Tongue (tissue), 1 donor: ENCODE measurements at regions not wholly inside any gene's neighbourhood (a gene's known extent, or its start where the extent isn't known, plus 50 kb on each side); places are given as distances from the start of the nearest gene placed in this dataset.
"Not testable (repeated sequence)": the region's sequence is repeated elsewhere in the genome, so short reads cannot be mapped to it uniquely, and the experiment has no call there.

ENCODE experiments used
- DNase-seq: peaks from one replicate; pipeline ENCODE4 v3.0.0-alpha.2; 2015

DNA sequence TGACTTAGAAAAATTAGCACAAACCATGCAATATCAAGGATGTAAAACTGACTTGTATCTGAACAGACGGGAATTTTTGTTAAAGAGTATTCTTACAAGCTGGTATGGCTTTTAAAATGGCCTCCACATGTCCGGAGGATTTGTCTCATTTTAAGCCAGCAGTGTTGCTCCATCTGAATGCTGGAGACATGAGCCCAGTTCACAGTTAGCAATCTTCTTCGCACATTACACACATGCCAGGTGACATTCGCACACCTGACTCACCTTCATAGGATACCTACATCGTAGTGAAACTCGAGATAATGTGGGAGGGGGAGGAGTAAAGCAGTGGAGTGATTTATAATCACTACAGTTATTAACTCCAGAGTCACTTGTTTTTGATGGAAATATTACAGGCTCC lies 231.8 kb upstream of the RBBP8 start:
- no peak for DNase-seq

- DNase-seq: no peak
Observed at GRCh38 chr18:22701795-22702194, 231.3 kb upstream of the RBBP8 start.

DNA sequence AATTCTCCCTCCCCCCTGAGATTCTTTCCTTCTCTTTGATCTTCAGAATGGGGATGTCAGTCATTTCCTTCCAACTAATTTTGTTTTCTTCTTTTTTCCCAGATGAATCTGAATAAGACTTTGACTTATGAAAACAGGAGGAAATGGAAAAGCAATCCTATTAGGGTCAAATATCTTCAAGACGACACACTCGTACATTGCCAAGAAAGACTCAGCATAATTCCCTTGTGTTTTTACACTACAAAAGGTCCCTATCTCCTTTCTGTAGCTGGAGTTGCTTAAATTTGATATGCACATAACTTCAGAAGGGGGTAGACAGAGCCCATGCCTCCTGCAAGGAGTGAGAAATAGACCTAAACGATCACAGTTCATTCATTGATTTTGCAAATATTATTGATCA lies 230.3 kb upstream of the RBBP8 start:
- no peak for DNase-seq

DNA sequence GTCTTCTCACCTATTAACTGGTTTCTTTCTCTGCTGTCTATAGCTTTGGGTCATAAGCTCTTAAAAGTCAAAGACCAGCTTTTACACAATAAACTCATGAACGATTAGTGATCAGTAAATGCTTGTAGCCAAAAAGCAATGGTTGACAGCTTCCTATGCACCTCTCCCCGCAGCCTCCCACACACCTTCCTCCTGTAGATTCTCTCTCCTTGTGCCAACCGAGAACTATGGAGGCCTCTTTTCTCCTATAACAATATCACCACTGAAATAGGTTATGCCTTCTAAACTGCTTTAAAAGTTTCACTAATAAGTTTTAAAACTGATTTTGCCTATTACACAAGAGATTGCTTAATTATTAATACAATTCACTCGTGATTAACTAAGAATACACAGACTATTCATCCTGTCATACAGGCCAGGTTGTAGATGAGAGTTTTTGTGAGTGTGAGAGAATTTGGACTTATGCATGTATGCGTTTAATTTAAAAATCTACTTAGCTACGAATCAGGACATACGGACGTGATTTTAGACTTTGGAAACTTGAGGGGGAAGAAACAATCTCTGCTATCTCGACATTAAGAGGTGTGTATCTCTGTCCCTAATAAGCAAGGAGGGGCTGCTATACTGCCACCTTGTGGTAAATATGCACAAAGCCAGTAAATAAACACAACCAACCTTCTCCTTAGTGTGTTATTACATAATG lies 229.1 kb upstream of the RBBP8 start:
- DNase-seq: peak; percentile 68

- DNase-seq: no peak
Observed at GRCh38 chr18:22704586-22704918, 228.6 kb upstream of the RBBP8 start.

DNA sequence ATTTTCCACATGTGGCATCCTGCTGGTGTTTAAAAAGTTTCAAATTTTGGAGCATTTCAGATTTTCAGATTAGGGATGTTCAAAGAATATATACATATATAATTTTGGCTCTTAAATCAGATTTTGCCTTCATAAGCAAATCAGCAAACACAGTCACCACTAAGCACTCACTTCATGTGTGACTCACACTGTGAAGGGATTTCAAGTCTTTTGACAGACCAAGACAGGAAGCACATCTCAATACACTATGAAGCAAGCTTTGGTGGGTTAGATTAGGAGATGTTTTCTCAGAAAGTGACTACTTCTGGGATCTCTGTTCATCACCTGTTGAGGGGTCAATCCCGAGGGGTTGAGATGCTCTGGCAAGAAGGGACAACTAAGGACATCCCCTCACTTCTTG lies 227.8 kb upstream of the RBBP8 start:
- no peak for DNase-seq

DNA sequence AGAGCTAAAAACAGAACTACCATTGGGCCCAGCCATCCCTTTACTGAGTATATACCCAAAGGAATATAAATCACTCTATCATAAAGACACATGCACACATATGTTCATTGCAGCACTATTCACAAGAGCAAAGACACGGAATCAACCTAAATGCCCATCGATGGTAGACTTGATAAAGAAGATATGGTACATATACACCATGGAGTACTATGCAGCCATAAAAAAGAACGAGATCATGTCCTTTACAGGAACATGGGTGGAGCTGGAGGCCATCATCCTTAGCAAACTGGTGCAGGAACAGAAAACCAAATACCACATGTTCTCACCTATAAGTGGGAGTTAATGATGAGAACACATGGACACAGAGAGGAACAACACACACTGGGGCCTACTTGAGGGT lies 227.1 kb upstream of the RBBP8 start:
- not testable (repeated sequence) for DNase-seq

DNA sequence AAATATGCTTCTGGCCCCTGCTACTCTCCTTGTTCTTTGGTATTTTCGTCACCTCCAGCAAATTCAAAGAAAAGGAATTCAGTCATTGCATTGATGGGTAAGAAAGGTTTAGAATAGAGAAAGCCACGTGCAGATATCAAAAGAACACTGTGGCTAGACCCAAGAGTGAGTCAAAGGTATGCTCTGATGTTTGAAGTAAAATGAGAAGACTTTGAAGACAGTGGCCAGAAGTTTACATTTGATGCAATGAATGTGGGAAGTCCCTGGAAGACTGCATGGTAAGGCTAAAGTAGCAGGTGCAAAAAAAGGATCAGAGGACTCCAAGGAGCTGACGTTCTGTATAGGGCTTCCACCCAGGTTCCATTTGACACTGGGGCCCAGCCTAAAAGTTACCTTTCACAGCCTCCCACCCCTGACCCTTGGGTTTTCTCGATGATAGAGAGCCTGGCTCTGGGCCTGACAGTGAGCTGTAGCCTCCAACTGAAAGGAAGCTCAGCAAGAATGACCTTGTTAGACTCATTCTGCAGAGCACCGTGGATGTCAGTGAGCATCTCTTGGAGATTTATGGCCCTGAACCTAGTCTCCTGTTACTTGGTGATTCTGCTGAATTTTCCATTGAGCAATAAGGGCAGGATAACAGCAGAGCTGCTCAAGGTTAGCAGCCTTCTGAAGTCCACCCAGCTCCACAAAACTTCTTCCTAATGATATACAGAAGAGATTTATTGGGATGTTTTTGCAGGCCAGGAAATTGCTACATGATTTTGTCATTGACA lies 223.7 kb upstream of the RBBP8 start:
- DNase-seq: no peak

- DNase-seq: no peak
Observed at GRCh38 chr18:22710673-22711191, 222.4 kb upstream of the RBBP8 start.

DNA sequence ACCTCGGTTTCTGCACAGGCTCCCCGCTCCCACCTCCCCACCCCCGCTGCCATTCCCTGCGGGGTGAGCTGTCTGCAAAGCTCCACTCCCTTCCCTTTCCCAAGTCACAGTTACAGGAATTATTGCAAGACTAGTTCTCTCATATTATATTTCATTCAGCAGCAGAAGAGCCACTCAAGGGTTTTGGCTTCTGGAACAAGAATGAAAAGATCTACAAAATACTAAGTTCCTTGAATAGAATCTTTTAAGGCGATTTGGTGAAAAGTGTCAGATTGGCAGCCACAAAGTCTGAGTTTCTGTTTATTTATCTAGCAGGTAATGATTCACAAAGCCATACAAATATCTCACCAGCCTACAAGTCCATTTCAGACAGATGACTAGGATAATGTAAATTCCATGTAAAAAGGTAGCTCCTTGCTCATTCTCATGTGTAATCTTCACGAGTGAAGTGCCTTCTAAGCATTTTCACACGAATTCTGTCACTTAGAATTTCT lies 221.9 kb upstream of the RBBP8 start:
- peak; percentile 16 for DNase-seq

DNA sequence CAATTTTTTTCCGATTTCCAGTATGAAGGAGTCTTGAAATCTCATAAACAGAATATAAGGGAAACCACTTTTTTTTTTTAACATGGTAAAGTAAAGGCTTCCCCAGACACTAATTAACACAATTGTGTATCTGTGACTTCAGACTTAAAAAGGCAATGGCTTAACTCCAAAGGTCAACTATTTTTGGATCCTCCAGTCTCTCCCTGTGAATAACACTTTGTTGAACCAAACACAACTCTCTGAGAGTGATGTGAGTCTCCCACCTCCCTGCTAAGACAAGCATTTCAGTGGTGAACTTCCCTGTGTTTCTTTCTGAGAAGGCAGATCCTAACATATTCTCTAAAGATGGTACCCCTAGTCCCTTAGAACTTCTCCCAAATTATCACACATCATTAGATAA lies 219.6 kb upstream of the RBBP8 start:
- no peak for DNase-seq

DNA sequence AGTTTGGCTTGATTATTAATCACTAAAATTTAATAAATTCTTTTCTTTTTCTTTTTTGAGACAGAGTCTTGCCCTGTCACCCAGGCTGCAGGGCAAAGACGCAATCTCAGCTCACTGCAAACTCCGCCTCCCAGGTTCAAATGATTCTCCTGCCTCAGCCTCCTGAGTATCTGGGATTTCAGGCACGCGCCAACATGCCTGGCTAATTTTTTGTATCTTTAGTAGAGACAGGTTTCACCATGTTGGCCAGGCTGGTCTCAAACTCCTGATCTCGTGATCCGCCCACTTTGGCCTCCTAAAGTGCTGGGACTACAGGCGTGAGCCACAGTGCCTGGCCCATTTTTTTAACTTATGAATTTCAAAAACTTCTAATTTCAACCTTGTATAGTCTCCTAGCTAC lies 215.6 kb upstream of the RBBP8 start:
- DNase-seq: not testable (repeated sequence)

DNA sequence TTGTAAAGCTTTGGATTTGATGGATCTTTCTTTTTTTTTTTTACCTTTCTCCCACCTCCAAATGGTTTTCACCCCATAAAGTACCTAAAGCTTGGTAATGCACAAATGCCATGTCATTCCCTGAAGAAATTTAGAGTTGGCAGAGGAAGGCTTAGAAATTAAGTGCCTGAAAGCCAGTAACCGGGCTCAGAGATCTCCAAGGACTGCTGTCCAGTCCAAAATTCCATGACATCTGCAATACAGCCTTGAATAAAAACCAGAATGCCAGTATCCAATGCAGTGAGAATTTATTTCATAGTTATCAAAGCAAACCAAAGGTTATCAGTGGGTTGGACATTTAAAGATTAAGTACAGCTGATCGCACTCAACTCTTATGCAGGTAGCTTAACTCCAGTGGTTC lies 209.9 kb upstream of the RBBP8 start:
- no peak for DNase-seq

- no peak for DNase-seq
Observed at GRCh38 chr18:22723773-22724172, 209.4 kb upstream of the RBBP8 start.

- no peak for DNase-seq
Observed at GRCh38 chr18:22726469-22726868, 206.7 kb upstream of the RBBP8 start.

DNA sequence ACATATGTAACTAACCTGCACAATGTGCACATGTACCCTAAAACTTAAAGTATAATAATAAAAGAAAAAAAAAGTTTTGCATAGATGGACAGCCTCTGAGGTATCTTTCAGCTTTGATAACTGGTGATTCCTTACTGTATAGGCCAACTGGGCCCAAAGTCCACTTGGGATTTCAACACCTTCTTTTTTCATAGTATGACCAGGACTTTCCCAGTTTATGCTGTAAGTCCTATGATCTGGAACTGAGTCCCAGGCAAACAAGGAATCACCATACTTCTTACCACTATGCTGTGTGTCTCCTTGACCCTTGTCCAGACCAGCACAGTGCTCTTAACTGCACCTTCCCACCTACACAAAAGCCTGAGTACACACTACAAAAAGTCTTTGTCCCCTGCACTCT lies 205.1 kb upstream of the RBBP8 start:
- DNase-seq: no peak

GRCh38 chr18:22728481-22729105 lies 204.5 kb upstream of the RBBP8 start:
- no peak for DNase-seq

- DNase-seq: no peak
Observed at GRCh38 chr18:22731398-22731797, 201.7 kb upstream of the RBBP8 start.

DNA sequence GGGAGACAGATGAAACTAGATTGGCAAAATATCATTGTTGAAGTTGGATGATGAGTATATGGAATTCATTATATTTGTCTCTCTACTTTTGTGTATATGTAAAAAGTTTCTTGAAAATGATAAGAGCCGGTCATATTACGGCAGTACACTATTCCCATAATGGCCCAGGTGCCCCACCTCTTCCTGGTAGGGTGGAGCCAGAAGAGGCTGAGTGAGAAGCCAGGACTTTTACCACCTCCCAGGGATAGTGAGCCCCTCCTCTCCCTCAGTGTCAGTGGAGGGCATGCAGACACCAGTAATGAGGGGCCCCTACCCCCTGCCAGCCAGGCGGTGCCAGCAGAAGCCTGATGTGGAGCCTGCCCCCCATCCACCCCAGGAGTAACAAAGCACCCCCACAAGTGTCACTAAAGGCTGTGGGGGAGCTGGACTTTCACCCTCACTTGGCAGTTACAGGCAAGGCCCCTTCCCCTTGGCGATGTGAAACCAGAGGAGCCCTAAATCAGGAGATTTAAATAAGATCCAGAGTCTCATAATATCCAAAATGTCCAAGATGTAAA lies 198.9 kb upstream of the RBBP8 start:
- DNase-seq: no peak

- peak; percentile 69 for DNase-seq
Observed at GRCh38 chr18:22734791-22735627, 198.1 kb upstream of the RBBP8 start.

GRCh38 chr18:22737054-22737453 lies 196.1 kb upstream of the RBBP8 start:
- DNase-seq: no peak

DNA sequence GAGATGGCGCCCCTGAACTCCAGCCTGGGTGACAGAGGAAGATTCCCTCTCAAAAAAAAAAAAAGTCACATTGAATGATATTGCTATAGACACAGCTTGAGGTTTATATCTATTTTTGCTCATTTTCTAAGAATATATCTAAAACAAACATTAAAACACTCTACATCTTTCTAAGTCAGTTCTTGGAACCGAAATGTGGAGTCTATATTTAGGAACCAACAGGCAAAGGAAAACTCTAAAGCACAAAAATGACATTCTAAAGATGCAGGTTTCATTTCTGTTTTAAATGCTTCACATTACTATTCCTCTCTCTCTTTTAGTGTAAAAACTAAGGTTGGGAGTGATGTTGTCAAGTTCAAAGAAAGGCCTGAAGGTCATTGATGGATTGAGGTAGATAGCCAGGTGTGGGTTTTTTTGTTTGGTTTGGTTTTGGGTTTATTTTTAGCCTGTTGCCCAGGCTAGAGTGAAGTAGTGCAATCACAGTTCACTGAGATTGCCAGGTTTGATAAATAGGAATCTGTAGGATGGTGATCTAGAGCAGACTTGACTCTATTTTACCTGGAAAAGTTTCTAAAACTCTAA lies 194.0 kb upstream of the RBBP8 start:
- no peak for DNase-seq
